GM19455 (cell line): ENCODE measurements at regions not wholly inside any gene's neighbourhood (a gene's known extent, or its start where the extent isn't known, plus 50 kb on each side); places are given as distances from the start of the nearest gene placed in this dataset.
A peak's percentile ranks its signal among the peaks of the same experiment; 100 is the strongest.
"Not testable (repeated sequence)": the region's sequence is repeated elsewhere in the genome, so short reads cannot be mapped to it uniquely, and the experiment has no call there.

Source experiments
- ATAC-seq: cut with Tn5 transposase; IDR thresholded peaks from one replicate; pipeline ENCODE4 v1.9.1; 2021; ENCODE audit not compliant: unreplicated experiment

DNA sequence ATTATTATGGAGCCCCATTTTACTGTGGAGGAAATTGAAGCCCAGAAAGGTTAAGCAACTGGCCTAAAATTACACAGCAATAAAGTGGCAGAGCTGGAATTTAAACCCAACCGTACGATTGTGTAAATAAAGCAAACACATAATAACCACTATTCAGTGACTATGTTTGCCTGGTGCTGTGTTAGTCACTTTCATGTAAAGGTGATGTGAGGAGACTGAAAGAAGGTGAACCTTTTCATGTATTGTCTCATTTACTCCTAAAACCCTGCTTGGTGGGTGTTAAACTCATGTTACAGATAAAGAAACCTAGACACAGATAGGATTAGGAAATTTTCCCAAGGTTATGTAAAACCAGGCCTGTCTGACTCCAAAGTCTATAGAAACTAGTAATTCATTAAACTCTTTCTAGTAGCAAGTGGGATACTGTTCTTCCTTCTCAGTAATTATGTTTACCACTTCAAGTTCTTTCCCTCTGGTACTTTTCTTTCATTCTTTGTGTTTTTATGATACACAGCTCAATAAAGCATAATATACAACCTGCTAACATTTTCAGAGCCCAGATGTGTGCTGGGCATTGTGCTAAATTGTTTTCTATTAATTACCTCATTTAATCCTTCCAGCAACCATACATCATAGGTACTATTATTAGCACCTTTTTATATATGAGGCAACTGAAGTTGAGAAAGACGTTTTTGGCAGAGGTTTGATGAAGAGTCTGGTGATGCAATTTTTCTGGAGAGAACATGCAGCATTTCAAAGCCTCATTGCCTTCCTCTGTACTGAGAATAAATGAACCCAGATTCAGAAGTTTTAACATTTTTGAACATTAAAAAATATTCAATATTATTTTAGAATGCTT lies 202.7 kb downstream of the SPRY1 start:
- ATAC-seq = peak; percentile 1

DNA sequence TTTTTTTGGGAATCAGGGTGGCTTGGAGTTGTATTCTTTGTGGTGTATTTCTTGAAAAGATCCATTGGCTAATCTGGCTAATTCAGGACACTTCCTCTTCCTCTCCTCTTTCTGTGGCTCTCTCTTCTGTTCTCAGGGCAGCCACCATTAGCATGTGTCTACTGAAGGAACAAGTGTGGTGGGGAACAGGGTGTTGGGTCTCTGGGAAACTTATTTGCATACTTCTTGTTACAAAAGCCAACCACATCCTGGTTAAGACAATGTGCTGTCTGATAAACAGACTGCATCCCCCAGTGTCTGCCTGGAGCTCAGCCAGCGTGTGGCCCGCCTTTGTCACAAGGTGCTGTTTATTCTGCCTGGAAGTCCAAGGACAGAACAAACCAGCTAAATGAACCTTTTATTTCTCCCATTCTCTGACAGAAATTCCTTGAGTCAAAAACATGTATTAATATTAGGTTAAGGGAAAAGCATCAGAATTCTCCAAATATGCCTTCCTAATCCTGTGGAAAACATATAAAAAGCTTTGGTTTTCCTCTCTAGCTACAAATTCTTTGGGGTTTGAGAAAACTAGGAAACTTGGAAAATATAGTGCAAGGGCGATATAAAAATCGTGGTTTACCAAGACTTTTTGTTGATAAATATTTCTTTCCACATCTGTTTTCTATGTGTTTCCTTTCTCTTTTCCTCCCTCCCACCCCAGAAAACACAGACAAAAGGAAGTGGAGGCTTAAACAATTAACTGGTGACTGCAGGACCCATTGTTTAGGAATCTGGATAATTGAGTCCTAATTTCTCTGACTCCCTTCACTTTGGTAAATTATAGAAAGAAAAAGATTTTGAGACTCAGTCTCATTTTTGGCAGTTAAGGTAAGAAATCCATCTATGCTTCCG lies 203.6 kb downstream of the SPRY1 start:
- ATAC-seq = peak; percentile 100

DNA sequence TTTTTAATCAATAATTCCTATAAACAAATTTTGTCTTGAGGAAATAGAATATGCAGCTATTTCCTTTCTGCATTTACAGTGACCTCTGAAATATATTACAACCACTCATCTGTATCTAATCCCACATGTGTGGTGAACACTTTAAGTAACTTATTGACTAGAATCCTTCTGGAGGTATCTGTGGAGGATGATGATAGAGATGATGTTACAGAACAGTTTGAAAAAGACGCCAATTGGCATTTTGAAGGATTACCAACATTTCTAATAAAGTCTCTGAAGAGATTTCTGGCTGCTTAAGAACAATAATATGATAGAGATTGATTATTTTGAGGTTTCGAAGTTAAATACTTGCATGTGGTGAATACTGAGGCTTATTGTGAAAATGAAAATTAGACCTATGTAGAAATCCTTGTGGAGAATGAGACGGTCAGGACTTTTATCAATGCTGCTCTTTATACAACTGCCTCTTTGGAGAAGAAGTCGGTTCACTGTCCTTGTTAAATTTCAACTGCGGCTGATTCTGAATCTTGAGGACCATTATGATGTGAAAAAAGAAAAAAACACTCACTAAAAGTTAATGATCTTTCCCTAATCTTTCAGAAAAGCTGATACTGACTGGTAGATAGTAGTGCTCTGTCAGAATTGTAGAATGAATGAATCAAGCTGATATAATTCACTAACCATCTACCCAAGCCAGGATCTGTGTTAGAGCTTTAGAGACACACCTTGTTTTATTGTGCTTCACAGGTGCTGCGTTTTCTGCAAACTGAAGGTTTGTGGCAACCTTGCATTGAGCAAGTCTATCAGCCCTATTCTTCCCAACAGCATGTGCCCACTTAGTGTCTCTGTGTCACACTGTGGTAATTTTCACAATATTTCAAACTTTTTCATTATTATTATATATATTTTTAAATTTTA lies 204.7 kb downstream of the SPRY1 start:
- no peak for ATAC-seq

DNA sequence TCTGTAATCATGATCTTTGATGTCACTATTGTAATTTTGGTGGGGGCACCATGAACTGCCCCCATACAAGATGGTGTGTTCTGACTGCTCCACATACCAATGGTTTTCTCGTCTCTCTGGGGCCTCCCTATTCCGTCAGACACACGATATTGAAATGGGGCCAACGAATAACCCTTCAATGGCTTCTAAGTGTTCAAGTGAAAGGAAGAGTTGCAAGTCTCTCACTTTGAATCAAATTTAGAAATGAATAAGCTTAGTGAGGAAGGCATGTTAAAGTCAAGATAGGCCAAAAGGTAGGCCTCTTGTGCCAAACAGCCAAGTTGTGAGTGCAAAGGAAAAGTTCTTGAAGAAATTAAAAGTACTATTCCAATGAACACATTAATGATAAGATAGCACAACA lies 205.4 kb downstream of the SPRY1 start:
- no peak for ATAC-seq

DNA sequence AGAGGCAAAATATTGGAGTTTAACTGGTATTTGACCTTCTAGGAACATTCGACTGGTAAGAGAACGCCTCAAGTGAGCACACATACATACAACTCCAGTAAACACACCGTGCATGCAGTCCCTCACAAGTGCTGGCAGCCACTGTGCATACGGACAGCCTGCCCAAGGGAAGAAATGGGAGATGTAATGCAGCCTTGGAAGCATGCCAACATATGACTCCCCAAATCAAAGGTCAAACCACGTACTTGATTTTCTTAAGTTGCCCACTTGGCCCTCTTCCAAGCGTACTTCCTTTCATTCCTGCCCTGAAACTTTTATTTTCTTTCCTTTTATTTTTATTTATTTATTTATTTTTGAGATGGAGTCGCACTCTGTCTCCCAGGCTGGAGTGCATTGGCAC lies 206.6 kb downstream of the SPRY1 start:
- ATAC-seq = no peak

DNA sequence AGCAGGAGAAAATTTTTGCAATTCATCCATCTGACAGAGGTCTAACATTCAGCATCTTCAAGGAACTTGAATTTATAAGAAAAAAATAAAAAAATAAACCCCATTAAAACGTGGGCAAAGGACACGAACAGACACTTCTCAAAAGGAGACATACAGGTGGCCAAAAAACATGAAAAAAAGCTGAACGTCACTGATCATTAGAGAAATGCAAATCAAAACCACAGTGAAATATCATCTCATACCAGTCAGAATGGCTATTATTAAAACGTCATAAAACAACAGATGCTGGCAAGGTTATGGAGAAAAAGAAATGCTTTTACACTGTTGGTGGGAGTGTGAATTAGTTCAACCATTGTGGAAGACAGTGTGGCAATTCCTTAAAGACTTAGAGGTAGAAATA lies 209.2 kb downstream of the SPRY1 start:
- not testable (repeated sequence) for ATAC-seq

DNA sequence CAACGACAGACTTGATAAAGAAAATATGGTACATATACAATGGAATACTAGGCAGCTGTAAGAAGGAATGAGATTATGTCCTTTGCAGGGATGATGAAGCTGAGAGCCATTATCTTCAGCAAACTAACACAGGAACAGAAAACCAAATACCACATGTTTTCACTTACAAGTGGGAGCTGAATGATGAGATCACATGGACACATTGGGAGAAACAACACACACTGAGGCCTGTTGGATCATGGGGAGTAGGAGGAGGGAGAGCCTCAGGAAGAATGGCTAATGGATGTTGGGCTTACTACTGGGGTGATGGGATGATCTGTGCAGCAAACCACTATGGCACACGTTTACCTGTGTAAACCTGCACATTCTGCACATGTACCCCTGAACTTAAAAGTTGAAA lies 209.7 kb downstream of the SPRY1 start:
- no peak for ATAC-seq

DNA sequence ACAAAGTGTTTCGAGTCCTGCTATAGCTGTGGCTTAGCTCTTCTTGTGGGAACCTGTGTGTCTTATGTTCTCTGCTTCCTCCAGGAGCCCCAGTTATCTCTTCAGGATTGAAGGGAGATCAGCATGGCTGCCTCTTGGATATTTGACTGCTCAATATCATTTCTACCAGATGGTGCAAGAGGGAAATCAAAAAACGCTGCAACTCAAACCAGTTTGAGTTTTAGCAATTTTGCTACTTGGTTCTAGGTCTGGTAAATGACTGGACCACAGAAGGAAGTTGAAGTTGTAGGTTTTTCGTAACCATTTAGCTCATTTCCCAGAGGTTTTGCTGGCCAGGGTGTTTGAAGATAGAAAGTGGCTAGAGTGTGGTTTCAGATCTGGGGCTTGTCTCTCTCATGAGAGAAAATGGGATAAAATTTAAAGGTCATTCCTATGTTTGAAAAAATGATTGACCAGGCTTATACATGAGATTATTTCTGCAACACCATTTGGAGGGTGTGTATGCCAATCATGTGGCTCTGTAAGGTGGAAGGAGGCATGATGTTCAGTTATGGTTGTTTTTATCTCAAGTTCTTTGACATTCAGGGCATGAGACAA lies 210.4 kb downstream of the SPRY1 start:
- peak; percentile 49 for ATAC-seq

DNA sequence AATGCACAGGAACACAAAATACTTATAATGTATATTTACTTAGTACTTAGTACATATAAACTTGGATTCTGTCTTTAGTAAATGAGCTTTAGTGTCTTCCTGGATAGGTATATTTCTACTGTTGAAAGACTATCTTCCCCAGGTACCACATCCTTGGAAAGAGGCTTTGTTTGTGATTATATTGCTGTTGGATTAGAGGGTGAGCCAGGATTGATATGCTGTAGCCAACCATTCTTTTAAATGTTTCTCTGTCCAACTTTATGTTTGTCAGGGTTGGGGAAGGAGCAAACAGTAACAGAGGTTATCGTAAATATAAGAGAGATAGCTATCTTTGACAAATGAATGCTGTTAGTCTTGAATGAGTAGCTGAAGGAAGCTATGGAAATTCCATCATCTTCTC lies 213.2 kb downstream of the SPRY1 start:
- no peak for ATAC-seq

DNA sequence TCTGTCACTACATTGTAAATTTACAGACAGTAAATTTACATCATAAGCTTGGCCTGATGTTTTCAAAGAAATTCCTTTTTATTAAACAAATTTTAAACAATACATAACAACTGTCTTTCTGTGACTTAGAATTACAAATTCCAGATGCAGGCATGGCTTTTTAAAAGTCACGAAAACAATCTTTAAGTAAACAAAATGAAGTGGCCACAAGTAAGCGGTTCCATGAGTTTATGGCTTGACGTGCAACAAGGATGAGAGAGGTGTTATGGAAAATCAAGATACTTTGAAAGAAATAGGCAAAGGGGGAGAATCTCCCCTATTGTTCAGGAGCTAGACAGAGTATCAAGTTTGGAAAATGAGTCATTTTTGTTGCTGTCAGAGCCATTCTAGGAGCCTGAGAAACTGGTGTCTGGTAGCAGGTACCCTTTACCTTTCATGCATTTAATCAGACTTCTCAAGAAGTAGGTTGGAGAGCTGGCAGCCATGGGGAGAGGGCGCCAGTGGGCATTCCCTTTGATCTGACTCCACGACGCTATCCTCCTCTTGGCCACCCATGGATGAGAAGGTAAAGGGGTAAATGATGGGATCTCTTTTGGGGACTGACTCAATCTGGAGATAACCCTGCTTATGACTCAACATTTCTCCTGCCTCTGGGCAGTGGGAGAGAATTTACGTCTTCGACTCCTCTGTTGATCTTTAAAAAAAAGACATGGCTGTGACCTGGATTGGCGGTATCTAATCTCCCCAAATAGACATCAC lies 217.2 kb downstream of the SPRY1 start:
- ATAC-seq = no peak

DNA sequence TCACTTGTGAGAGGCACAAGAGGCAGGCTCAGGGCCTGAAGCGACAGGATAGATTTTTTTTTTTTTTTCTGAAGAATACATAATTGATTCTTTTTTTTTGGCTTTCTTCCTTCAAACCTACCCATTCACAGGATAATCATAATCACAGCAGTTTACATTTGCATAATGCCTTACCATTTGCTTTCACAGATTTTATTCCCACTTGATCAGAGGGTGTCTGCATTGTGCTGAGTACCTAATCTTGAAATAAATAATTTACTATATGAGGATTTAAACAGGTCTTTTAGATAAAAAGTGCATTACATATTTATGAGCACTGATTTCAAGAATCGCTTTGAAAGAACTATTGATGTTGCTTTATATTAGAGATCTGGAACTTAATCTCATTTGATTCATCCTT lies 219.3 kb downstream of the SPRY1 start:
- no peak for ATAC-seq

DNA sequence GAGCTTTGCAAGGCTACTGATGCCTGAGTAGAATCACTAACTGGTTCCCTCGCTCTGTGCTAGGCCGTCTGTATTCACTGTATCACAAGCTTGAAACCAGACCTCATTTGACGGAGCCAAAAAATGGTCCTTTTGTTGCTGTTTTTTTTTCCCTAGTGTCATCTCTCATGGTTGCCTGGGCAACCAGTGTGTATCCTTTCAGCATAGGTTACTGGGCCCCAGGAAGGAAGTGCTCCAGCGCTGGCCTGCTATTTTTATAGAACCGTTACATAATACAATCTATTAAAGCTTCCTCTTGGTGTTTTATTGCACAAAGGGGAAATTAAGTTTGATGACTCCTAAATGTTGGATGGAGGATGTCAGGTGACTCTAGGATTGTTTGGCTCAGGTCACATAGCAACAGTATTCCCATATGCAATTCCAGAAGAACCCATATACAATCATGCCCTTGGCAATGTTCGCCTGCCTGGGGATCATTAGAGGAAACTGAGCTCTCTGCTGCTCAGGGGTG lies 220.4 kb downstream of the SPRY1 start:
- no peak for ATAC-seq

DNA sequence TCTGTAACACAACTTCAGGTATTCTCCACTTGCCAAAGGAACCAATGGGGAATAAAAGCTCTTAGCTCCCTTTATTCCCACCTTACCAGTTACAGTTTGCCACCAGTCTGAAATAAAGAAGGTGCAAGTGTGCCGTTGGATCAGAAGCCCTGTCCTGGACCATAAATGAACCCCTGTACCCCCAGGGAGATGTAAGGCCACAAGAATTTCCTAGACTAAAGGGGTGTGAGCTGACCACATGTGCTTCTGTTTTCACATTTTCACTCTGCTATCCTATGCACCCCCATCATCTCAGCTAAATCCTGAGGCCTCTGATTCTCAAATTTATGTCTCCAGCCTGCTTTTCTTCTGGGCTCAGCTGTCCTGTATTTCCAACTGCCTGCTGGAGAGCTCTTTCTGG lies 221.2 kb downstream of the SPRY1 start:
- no peak for ATAC-seq

DNA sequence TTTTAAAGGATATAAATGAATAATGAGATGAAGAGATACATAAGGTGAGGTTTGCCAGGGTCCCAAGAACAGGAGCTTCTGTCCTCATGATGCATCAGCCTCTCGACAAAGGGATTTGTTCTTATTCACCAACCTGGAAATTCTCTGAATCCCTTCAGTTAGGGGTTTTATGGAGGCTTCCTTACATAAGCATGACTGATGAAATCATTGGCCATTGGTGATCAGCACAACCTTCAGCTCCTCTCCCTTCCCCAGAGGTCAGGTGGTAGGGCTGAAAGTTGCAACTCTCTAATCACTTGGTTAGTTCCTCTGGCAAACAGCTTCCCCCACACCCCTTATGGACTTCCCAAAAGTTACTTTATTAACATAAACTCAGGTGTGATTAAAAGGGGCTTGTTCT lies 222.0 kb downstream of the SPRY1 start:
- no peak for ATAC-seq

DNA sequence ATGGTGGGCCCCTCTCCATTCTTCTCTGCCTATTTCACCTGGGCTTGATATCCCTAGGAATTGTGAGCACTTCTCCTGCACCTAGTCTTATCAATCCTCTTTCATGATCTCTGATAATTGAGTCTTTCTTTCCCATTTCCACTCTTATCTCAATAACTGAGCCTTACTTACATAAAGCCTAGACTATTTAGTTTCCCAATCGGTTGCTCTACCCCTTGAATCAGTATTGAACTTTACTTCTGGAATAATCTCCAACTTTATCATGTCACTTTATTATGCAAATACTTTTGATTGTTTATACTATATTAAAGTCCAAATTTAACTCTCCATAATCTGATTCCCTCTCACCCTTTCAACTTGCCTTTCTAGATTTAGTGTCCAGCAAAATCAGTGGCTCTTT lies 222.7 kb downstream of the SPRY1 start:
- no peak for ATAC-seq

DNA sequence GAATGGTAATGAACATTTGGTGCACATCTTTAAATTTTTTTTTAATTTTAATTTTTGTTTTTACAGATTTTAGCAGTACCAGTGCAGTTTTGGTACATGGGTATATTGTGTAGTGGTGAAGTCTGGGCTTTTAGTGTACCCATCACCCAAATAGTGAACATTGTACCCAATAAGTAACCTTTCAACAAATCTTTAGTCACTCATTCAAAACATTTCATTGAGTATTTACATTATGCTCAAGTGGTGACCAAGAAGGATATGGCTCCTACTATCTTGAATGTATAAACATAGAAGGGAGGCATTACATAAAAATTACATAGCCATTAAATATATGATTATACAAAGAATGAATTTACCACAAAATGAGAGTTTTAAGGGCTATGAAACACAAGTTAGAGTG lies 223.3 kb downstream of the SPRY1 start:
- ATAC-seq = no peak

DNA sequence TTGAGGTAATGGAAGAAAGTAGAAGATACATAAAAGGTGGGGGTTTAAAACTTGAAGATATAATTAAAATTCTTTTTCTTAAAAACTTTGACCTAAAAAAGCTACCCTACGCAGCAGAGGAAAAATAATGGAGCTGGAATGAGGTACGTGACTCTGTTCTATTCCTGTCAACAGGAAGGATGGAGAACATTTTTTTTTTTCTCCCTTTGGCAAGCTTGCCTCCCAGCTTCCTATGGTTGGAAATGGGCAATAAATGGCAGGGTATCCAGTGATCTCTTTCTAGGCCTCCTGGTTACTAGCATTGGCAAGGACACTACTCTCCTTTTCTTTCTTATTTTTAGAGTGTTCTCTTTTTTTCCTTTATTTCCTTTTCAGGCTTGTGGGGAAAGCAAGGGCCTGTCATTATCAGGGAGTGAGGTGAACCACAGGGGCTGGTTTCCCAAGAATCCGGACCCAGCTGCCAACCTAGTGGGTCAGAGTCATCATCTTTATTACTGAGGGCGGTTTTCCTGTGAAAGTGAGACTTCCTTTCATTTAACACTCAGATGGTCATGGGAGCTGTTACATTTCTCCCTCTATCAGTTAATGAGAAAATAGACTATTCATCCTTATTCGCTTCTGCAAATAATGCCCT lies 224.6 kb downstream of the SPRY1 start:
- no peak for ATAC-seq

DNA sequence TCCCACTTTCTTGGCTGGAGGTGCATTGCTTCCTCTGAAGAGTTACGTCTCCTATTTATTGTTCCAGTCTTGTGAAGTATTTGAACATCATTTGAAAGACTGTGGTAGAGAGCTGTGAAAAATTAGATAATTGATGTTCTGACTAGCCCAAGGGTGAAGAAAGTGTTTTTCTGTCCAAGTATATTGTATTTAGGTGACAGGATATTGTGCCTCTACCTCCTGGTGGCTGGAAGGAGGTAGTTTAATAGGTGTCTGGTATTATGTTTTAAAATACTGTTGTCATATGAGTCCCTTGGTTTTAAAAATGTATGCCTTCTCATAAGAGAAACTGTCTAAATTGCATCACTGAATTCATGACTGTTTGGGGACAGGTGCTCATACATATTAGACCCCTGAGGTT lies 226.0 kb downstream of the SPRY1 start:
- ATAC-seq = no peak

DNA sequence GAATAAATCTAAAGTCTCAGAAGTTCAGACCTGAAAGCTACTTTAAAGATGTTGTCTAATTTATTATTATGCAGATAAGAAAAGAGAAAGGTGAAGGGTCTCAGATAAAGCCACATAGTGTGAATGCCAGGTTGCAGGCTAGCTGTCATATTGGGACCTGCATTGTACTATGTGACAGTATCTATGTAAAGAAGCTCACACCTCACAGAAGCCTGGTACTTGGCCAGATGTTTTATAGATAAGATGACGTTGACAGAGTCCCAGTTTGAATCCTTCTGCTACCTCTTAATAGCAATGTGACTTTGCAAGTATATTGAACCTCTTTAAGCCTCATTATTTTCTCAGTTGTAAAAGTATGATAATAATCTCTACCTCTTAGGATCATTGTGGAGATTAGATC lies 227.0 kb downstream of the SPRY1 start:
- no peak for ATAC-seq
